ENCODE measurements at regions not wholly inside any gene's neighbourhood (a gene's known extent, or its start where the extent isn't known, plus 50 kb on each side); places are given as distances from the start of the nearest gene placed in this dataset.
"Not testable (repeated sequence)": the region's sequence is repeated elsewhere in the genome, so short reads cannot be mapped to it uniquely, and the experiment has no call there.

DNA sequence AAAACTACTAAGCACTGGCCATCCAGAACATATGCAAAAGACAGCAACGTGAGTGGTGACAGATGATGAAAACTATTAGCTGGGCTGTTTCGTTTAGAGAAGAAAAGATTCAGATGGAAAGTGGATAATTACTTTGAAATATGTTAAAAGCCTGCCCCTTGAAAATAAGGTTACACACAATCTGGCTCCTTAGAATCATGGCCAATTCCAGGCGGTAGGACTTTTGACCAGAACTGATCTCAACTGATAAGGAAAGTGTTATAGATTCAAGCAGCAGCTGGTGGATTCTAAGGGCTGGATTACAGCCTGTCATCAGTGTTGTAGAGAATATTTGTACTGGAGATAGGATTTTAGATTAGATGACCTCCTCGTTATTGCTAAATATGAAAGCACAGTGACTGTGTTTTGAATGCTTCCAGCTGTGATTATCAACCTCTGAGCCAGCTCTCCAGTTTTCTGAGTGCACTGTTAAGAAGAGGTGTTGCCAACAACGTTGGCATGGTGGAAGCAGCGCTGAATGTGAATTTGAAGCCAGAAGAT lies 75.1 kb downstream of the KBTBD2 start:
- WGBS = 93% methylated on average over 6 of the region's 6 CpGs
- not testable (repeated sequence) for H3K4me3 ChIP-seq (ENCODE audit: low read length in 2 of 2); DNase-seq (ENCODE audit: low read depth in 6 of 9, low spot score in 9 of 9)

DNA sequence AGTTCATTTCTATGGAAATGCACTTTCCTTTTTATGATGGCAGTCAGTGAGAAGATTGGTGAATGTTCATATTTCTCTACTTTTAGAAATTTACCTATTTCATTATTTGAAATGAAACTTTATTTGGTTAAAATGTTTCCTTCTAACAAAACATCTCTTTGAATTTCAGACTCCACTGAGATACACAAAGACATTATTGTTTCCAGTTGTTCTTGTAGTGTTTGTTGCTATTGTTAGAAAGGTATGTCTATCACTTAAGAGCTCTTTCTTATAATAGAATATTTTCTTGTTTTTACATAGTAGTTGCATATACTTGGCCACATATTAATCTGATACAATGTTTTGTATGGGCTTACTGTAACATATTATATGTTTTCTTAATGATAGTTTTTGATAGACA lies 76.8 kb downstream of the KBTBD2 start:
- H3K36me3 ChIP-seq (ENCODE audit: control insufficient read depth in 2 of 2, insufficient read depth in 2 of 2, low read length in 1 of 2); H3K27me3 ChIP-seq (ENCODE audit: control insufficient read depth in 2 of 2, insufficient read depth in 1 of 2, low read length in 1 of 2); DNase-seq (ENCODE audit: low read depth in 6 of 9, low spot score in 9 of 9); H3K4me1 ChIP-seq (ENCODE audit: control insufficient read depth in 2 of 2, insufficient read depth in 2 of 2, low read length in 2 of 2); H3K4me3 ChIP-seq (ENCODE audit: low read length in 2 of 2); H3K27ac ChIP-seq (ENCODE audit: low read depth in 1 of 2, low read length in 1 of 2); H3K9me3 ChIP-seq (ENCODE audit: control insufficient read depth in 2 of 2, insufficient read depth in 1 of 2, low read length in 1 of 2): not testable (repeated sequence)

More for the DNA sequence above, 75.1 kb downstream of the KBTBD2 start:
- not testable (repeated sequence) for H3K27me3 ChIP-seq (ENCODE audit: control insufficient read depth in 2 of 2, insufficient read depth in 1 of 2, low read length in 1 of 2); H3K9me3 ChIP-seq (ENCODE audit: control insufficient read depth in 2 of 2, insufficient read depth in 1 of 2, low read length in 1 of 2); H3K4me1 ChIP-seq (ENCODE audit: control insufficient read depth in 2 of 2, insufficient read depth in 2 of 2, low read length in 2 of 2); H3K36me3 ChIP-seq (ENCODE audit: control insufficient read depth in 2 of 2, insufficient read depth in 2 of 2, low read length in 1 of 2); H3K27ac ChIP-seq (ENCODE audit: low read depth in 1 of 2, low read length in 1 of 2)

DNA sequence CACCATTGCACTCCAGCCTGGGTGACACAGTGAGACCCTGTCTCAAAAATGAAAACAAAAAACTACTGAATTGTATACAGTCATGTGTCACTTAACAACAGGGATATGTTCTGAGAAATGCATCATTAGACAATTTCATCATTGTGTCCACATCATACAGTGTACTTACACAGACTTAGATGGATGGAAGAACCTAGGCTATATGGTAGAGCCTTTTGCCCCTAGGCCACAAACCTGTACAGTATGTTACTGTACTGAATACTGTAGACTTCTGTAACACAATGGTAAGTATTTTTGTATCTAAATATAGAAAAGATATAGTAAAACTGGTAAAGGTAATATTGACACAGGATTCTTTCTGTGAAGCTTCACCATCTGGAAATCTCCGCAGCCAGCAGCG lies 81.7 kb downstream of the KBTBD2 start:
- 97% methylated on average over 2 of the region's 2 CpGs for WGBS
- no peaks in the 10 kb centered on the region for H3K36me3 ChIP-seq (ENCODE audit: control insufficient read depth in 2 of 2, insufficient read depth in 2 of 2, low read length in 1 of 2)
- H3K27ac ChIP-seq (ENCODE audit: low read depth in 1 of 2, low read length in 1 of 2) = no peak overlapping the region
- DNase-seq (ENCODE audit: low read depth in 6 of 9, low spot score in 9 of 9) = no peak
- no peaks in the 10 kb centered on the region for H3K4me1 ChIP-seq (ENCODE audit: control insufficient read depth in 2 of 2, insufficient read depth in 2 of 2, low read length in 2 of 2)
- no peak overlapping the region for H3K4me3 ChIP-seq (ENCODE audit: low read length in 2 of 2)
- H3K9me3 ChIP-seq (ENCODE audit: control insufficient read depth in 2 of 2, insufficient read depth in 1 of 2, low read length in 1 of 2) = no peaks in the 10 kb centered on the region
- no peaks in the 10 kb centered on the region for H3K27me3 ChIP-seq (ENCODE audit: control insufficient read depth in 2 of 2, insufficient read depth in 1 of 2, low read length in 1 of 2)

DNA sequence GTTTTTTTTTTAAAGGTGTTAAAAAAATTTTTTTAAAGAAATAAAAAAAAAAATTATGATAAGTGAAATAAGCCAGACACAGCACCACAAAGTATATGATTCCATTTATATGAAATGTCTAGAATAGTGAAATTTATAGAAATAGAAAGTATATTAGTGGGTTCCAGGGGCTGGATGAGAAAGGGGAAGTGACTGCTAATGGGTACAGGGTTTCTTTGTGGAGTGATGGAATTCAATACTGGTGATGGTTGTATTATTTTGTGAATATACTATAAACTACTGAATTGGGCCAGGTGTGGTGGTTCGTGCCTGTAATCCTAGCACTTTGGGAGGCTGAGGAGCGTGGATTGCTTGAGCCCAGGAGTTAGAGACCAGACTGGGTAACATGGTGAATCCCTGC lies 82.2 kb downstream of the KBTBD2 start:
- no peak for DNase-seq (ENCODE audit: low read depth in 6 of 9, low spot score in 9 of 9)
- H3K4me1 ChIP-seq (ENCODE audit: control insufficient read depth in 2 of 2, insufficient read depth in 2 of 2, low read length in 2 of 2) = no peaks in the 10 kb centered on the region
- H3K27me3 ChIP-seq (ENCODE audit: control insufficient read depth in 2 of 2, insufficient read depth in 1 of 2, low read length in 1 of 2) = no peaks in the 10 kb centered on the region
- H3K27ac ChIP-seq (ENCODE audit: low read depth in 1 of 2, low read length in 1 of 2) = no peak overlapping the region
- no peak overlapping the region for H3K4me3 ChIP-seq (ENCODE audit: low read length in 2 of 2)
- WGBS = 94% methylated on average over 2 of the region's 2 CpGs
- no peaks in the 10 kb centered on the region for H3K9me3 ChIP-seq (ENCODE audit: control insufficient read depth in 2 of 2, insufficient read depth in 1 of 2, low read length in 1 of 2)
- no peaks in the 10 kb centered on the region for H3K36me3 ChIP-seq (ENCODE audit: control insufficient read depth in 2 of 2, insufficient read depth in 2 of 2, low read length in 1 of 2)

DNA sequence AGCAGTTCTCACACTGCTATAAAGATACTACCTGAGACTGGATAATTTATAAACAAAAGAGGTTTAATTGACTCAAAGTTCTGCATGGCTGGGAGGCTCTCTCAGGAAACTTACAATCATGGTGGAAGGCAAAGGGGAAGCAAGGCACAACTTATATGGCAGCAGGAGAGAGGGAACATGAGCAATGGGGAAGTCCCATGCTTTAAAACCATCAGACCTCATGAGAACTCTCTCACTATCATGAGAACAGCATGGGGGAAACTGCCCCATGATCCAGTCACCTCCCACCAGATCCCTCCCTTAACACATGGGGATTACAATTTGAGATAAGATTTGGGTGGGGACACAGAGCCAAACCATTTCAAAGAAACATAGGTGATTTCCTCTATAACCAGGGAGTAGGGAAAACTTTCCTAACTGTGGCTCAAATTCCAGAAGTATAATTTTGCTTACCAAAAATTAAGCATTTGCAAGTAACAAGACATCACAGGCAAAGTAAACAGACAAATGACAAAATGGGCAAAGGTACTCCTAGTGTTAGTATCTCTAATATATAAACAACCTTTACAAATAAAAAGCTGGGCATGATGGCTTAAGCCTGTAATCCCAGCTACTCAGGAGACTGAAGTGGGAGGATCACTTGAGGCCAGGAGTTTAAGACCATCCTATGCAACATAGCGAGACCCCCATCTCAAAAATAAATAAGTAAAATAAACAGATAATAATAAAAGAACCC lies 88.0 kb downstream of the KBTBD2 start:
- DNase-seq (ENCODE audit: low read depth in 6 of 9, low spot score in 9 of 9) = no peak
- no peaks in the 10 kb centered on the region for H3K36me3 ChIP-seq (ENCODE audit: control insufficient read depth in 2 of 2, insufficient read depth in 2 of 2, low read length in 1 of 2)
- H3K9me3 ChIP-seq (ENCODE audit: control insufficient read depth in 2 of 2, insufficient read depth in 1 of 2, low read length in 1 of 2) = peaks cover 0 to 9% of the 10 kb centered on the region in 2 donors
- H3K27ac ChIP-seq (ENCODE audit: low read depth in 1 of 2, low read length in 1 of 2) = no peak overlapping the region
- no peak overlapping the region for H3K4me3 ChIP-seq (ENCODE audit: low read length in 2 of 2)
- 98% methylated on average over 1 of the region's 1 CpG for WGBS
- H3K27me3 ChIP-seq (ENCODE audit: control insufficient read depth in 2 of 2, insufficient read depth in 1 of 2, low read length in 1 of 2) = no peaks in the 10 kb centered on the region
- H3K4me1 ChIP-seq (ENCODE audit: control insufficient read depth in 2 of 2, insufficient read depth in 2 of 2, low read length in 2 of 2) = no peaks in the 10 kb centered on the region

DNA sequence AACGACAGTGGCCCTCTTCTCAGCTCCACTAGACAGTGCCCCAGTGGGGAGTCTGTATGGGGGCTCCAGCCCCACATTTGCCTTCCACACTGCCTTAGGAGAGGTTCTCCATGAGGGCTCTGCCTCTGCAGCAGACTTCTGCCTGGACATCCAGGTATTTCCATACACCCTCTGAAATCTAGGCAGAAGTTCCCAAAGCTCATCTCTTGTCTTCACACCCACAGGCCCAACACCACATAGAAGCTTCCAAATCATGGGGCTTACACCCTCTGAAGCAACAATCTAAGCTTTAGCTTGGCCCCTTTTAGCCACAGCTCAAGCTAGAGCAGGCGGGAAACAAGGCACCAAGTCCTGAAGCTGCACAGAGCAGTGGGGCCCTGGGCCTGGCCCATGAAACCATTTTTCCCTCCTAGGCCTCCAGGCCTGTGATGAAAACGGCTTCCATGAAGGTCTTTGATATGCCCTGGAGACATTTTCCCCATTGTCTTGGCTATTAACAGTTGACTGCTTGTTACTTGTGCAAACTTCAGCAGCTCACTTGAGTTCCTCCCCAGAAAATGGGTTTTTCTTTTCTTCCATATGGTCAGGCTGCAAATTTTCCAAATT lies 89.2 kb downstream of the KBTBD2 start:
- Histone ChIP-seq H3K27ac (ENCODE audit: low read depth in 1 of 2, low read length in 1 of 2) (no peak overlapping the region), H3K4me3 (ENCODE audit: low read length in 2 of 2) (no peak overlapping the region), H3K4me1 (ENCODE audit: control insufficient read depth in 2 of 2, insufficient read depth in 2 of 2, low read length in 2 of 2) (no peaks in the 10 kb centered on the region), H3K36me3 (ENCODE audit: control insufficient read depth in 2 of 2, insufficient read depth in 2 of 2, low read length in 1 of 2) (no peaks in the 10 kb centered on the region), H3K27me3 (ENCODE audit: control insufficient read depth in 2 of 2, insufficient read depth in 1 of 2, low read length in 1 of 2) (no peaks in the 10 kb centered on the region), H3K9me3 (ENCODE audit: control insufficient read depth in 2 of 2, insufficient read depth in 1 of 2, low read length in 1 of 2) (peaks cover 0 to 9% of the 10 kb centered on the region in 2 donors)
- DNase-seq (ENCODE audit: low read depth in 6 of 9, low spot score in 9 of 9) = no peak
- whole genome bisulfite sequencing = 97% methylated on average over 3 of the region's 3 CpGs

DNA sequence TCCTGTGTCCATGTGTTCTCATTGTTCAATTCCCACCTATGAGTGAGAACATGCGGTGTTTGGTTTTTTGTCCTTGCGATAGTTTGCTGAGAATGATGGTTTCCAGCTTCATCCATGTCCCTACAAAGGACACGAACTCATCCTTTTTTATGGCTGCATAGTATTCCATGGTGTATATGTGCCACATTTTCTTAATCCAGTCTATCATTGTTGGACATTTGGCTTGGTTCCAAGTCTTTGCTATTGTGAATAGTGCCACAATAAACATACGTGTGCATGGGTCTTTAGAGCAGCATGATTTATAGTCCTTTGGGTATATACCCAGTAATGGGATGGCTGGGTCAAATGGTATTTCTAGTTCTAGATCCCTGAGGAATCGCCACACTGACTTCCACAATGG lies 98.5 kb downstream of the KBTBD2 start:
- H3K4me1 ChIP-seq (ENCODE audit: control insufficient read depth in 2 of 2, insufficient read depth in 2 of 2, low read length in 2 of 2); DNase-seq (ENCODE audit: low read depth in 6 of 9, low spot score in 9 of 9); H3K27me3 ChIP-seq (ENCODE audit: control insufficient read depth in 2 of 2, insufficient read depth in 1 of 2, low read length in 1 of 2); H3K9me3 ChIP-seq (ENCODE audit: control insufficient read depth in 2 of 2, insufficient read depth in 1 of 2, low read length in 1 of 2); H3K4me3 ChIP-seq (ENCODE audit: low read length in 2 of 2); H3K27ac ChIP-seq (ENCODE audit: low read depth in 1 of 2, low read length in 1 of 2); H3K36me3 ChIP-seq (ENCODE audit: control insufficient read depth in 2 of 2, insufficient read depth in 2 of 2, low read length in 1 of 2): not testable (repeated sequence)
- WGBS = 98% methylated on average over 1 of the region's 5 CpGs

DNA sequence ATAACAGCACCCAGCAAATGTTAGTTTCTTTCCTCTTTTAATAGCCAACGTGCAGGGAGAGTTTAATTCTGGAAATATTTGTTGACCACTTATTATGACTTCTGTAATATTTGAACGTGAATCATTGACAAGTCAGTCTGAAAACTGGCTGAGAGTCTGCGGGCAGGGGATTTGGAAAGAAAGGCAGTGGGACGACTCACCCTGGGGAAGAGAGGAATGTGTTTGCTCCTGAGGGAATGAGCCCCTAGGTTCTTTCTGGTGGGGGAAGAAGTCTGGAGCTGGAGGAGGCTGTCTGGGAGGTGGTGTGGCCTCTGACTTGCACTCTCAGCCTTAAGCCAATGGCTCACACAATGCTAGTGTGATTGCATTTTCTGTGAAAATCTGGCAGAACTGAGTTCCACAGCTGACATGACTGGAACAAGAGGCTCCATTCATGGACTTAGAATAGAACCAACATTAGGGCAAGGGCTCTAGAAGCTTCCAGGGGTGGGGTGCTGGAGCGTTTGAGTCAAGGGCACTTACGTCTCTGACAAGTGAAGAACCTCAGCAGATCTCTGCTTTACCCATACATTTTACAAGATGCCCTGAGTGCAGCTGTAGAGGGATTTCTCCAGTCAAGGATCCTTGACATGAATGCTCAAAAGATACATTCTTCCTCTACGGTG lies 100.7 kb downstream of the KBTBD2 start:
- not testable (repeated sequence) for DNase-seq (ENCODE audit: low read depth in 6 of 9, low spot score in 9 of 9); H3K36me3 ChIP-seq (ENCODE audit: control insufficient read depth in 2 of 2, insufficient read depth in 2 of 2, low read length in 1 of 2); H3K27me3 ChIP-seq (ENCODE audit: control insufficient read depth in 2 of 2, insufficient read depth in 1 of 2, low read length in 1 of 2); H3K4me1 ChIP-seq (ENCODE audit: control insufficient read depth in 2 of 2, insufficient read depth in 2 of 2, low read length in 2 of 2); H3K4me3 ChIP-seq (ENCODE audit: low read length in 2 of 2); H3K27ac ChIP-seq (ENCODE audit: low read depth in 1 of 2, low read length in 1 of 2); H3K9me3 ChIP-seq (ENCODE audit: control insufficient read depth in 2 of 2, insufficient read depth in 1 of 2, low read length in 1 of 2)
- 94% methylated on average over 7 of the region's 7 CpGs for whole genome bisulfite sequencing

DNA sequence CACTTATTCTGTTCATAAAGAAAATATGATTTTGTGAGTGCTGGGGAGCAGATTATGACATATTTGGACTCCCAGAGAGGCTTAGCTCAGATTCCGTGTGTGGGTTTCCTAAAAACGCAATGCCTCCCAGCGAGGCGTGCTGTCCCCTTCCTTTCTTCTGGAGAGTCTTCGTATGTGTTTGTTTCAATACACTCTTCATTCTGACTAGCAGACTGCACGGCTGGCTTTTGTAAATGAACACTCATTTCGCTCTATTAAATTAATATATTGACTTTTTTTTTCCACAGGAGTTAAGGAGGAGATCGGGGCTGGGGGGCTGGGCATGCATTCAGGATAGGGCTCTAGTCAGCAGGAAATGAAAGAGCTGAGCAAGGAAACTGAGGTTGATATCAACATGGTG lies 102.3 kb downstream of the KBTBD2 start:
- H3K4me3 ChIP-seq (ENCODE audit: low read length in 2 of 2); H3K27ac ChIP-seq (ENCODE audit: low read depth in 1 of 2, low read length in 1 of 2); DNase-seq (ENCODE audit: low read depth in 6 of 9, low spot score in 9 of 9); H3K9me3 ChIP-seq (ENCODE audit: control insufficient read depth in 2 of 2, insufficient read depth in 1 of 2, low read length in 1 of 2); H3K27me3 ChIP-seq (ENCODE audit: control insufficient read depth in 2 of 2, insufficient read depth in 1 of 2, low read length in 1 of 2); H3K4me1 ChIP-seq (ENCODE audit: control insufficient read depth in 2 of 2, insufficient read depth in 2 of 2, low read length in 2 of 2); H3K36me3 ChIP-seq (ENCODE audit: control insufficient read depth in 2 of 2, insufficient read depth in 2 of 2, low read length in 1 of 2): not testable (repeated sequence)
- WGBS = 96% methylated on average over 8 of the region's 8 CpGs
